Astrocyte (in vitro differentiated cells and primary cell): ENCODE measurements at regions not wholly inside any gene's neighbourhood (a gene's known extent, or its start where the extent isn't known, plus 50 kb on each side); places are given as distances from the start of the nearest gene placed in this dataset.

Experiments
- DNase-seq: peaks from one replicate; pipeline ENCODE4 v3.0.0-alpha.2; 2010; ENCODE audit warnings: low read depth
- FAIRE-seq: peaks from 2 replicates; lab custom pipeline; 2011; peaks lifted over from hg19 to GRCh38; lab: Jason Lieb, UNC
- H2AFZ ChIP-seq: 2 replicates; pipeline ENCODE4 v1.6.0; 2012; ENCODE audit warnings: low read depth, low read length, inconsistent platforms
- H3K27ac ChIP-seq: 2 replicates; pipeline ENCODE4 v1.5.1; 2011; ENCODE audit warnings: low read depth, low read length, inconsistent platforms
- H3K27me3 ChIP-seq: 2 replicates; pipeline ENCODE4 v1.6.0; 2011; ENCODE audit warnings: low read length, inconsistent platforms; ENCODE audit not compliant: insufficient read depth
- H3K36me3 ChIP-seq: 2 replicates; pipeline ENCODE4 v1.5.1; 2011; ENCODE audit warnings: low read length, inconsistent platforms; ENCODE audit not compliant: insufficient read depth
- H3K4me1 ChIP-seq: 2 replicates; pipeline ENCODE4 v1.5.1; 2011; ENCODE audit warnings: low read length, inconsistent platforms; ENCODE audit not compliant: insufficient read depth
- H3K4me2 ChIP-seq: 2 replicates; pipeline ENCODE4 v1.6.0; 2012; ENCODE audit warnings: low read length, inconsistent platforms
- H3K4me3 ChIP-seq: 2 replicates; pipeline ENCODE4 v1.5.1; 2011; ENCODE audit warnings: low read depth, mild to moderate bottlenecking, low read length, inconsistent platforms; ENCODE audit not compliant: insufficient read depth
- H3K79me2 ChIP-seq: 2 replicates; pipeline ENCODE4 v1.6.0; 2012; ENCODE audit warnings: mild to moderate bottlenecking, low read length, inconsistent platforms; ENCODE audit not compliant: insufficient read depth
- H3K9ac ChIP-seq: 2 replicates; pipeline ENCODE4 v1.6.0; 2012; ENCODE audit warnings: mild to moderate bottlenecking, low read length, inconsistent platforms
- H3K9me3 ChIP-seq: 2 replicates; pipeline ENCODE4 v1.5.1; 2012; ENCODE audit warnings: low read depth, mild to moderate bottlenecking, low read length, inconsistent platforms; ENCODE audit not compliant: insufficient read depth
- H4K20me1 ChIP-seq: 2 replicates; pipeline ENCODE4 v1.6.0; 2012; ENCODE audit warnings: low read length, inconsistent platforms; ENCODE audit not compliant: insufficient read depth
- H3K27ac Mint-ChIP-seq: one replicate; pipeline ENCODE4 v1.8.0; 2021; ENCODE audit warnings: mild to moderate bottlenecking, mixed read lengths; ENCODE audit not compliant: unreplicated experiment
- H3K27me3 Mint-ChIP-seq: one replicate; pipeline ENCODE4 v1.8.0; 2021; ENCODE audit warnings: low read depth, mixed read lengths; ENCODE audit not compliant: unreplicated experiment
- H3K36me3 Mint-ChIP-seq: one replicate; pipeline ENCODE4 v1.8.0; 2021; ENCODE audit warnings: low read depth, mixed read lengths; ENCODE audit not compliant: unreplicated experiment
- H3K4me1 Mint-ChIP-seq: one replicate; pipeline ENCODE4 v1.8.0; 2021; ENCODE audit warnings: low read depth, mixed read lengths; ENCODE audit not compliant: unreplicated experiment
- H3K4me3 Mint-ChIP-seq: one replicate; pipeline ENCODE4 v1.8.0; 2021; ENCODE audit warnings: mild to moderate bottlenecking, moderate library complexity, mixed read lengths; ENCODE audit not compliant: unreplicated experiment
- H3K9me3 Mint-ChIP-seq: one replicate; pipeline ENCODE4 v1.8.0; 2021; ENCODE audit warnings: mild to moderate bottlenecking, mixed read lengths; ENCODE audit not compliant: unreplicated experiment
- EZH2 ChIP-seq: IDR thresholded peaks from 2 replicates; pipeline ENCODE4 v1.6.1; 2012; ENCODE audit warnings: mild to moderate bottlenecking, low read length, inconsistent platforms; ENCODE audit not compliant: insufficient read depth
- TF ChIP-seq, protein P1 (sequence below): IDR thresholded peaks from 2 replicates; pipeline ENCODE4 v1.5.1; 2011; ENCODE audit warnings: low read depth, mild to moderate bottlenecking, inconsistent platforms, low read length, moderate library complexity; ENCODE audit not compliant: insufficient read depth

DNA sequence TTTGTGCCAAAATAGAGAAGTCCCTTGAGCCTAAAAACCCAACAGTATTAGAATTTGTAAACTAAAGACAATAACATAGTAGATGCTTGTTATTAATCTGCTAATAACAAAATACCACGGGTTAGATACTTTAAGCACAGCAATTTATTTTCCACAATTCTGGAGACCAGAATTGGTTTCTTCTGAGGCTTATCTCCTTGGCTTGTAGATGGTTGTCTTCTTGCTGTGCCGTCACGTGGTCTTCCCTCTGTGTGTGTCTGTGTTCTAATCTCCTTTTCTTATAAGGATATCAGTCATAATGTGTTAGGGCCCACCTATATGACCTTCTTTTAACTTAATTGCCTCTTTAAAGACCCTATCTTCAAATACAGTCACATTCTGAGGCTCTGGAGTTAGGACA is 260.1 kb downstream of the CYRIA start:
- Histone ChIP-seq H3K36me3 (no peaks in the 10 kb centered on the region), H4K20me1 (no peaks in the 10 kb centered on the region), H3K9ac (no peak overlapping the region), H3K27me3 (no peaks in the 10 kb centered on the region), H3K79me2 (no peaks in the 10 kb centered on the region), H3K4me1 (no peaks in the 10 kb centered on the region), H3K27ac (no peak overlapping the region), H3K4me3 (no peak overlapping the region), H3K9me3 (peaks cover 3% of the 10 kb centered on the region), H2AFZ (no peak overlapping the region), H3K4me2 (no peak overlapping the region)
- Mint-ChIP-seq H3K9me3 (peaks cover 3% of the 10 kb centered on the region), H3K36me3 (no peaks in the 10 kb centered on the region), H3K27ac (no peak overlapping the region), H3K4me3 (no peak overlapping the region), H3K4me1 (peaks cover 6% of the 10 kb centered on the region), H3K27me3 (peaks cover 17% of the 10 kb centered on the region)
- no peak for DNase-seq
- FAIRE-seq, result no peak
- TF ChIP-seq, protein P1, sequence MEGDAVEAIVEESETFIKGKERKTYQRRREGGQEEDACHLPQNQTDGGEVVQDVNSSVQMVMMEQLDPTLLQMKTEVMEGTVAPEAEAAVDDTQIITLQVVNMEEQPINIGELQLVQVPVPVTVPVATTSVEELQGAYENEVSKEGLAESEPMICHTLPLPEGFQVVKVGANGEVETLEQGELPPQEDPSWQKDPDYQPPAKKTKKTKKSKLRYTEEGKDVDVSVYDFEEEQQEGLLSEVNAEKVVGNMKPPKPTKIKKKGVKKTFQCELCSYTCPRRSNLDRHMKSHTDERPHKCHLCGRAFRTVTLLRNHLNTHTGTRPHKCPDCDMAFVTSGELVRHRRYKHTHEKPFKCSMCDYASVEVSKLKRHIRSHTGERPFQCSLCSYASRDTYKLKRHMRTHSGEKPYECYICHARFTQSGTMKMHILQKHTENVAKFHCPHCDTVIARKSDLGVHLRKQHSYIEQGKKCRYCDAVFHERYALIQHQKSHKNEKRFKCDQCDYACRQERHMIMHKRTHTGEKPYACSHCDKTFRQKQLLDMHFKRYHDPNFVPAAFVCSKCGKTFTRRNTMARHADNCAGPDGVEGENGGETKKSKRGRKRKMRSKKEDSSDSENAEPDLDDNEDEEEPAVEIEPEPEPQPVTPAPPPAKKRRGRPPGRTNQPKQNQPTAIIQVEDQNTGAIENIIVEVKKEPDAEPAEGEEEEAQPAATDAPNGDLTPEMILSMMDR, result no peak
- no peak for TF ChIP-seq EZH2

DNA sequence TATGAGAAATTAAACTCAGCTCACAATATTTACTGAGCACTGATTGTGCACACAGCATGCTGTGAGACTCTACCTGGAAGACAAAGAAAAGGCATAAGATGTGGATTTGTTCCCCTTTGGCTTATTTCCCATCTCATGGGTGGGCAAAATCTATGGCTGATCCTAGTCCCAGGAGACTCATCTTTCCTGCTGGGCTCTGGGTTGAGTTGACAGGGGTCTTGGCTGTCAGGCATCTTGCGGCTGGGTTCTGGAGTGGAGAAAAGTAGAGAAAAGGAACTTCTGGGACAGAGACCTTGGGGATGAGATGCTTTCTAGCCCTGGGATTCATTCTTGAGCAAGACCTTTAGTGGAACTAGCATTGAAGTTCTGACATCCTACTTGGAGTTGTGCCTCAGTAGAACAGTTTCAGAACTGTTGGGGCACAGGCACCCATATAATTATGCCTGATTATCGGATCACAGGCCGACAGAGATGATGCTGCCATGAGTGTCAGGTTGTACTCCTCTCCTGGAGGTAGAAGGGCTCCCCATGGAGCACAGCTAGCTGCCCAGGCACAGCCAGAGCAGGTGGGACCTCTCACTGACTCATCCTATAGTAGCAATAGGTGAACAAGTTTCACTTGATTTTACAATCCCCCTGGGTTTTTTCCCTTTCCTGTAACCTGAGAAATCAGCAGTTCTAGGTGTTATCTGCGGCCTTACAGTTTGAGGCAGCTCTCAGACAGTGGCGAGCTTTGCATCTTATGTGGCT is 260.9 kb downstream of the CYRIA start:
- Histone ChIP-seq H3K27ac (no peak overlapping the region), H3K4me2 (no peak overlapping the region), H4K20me1 (no peaks in the 10 kb centered on the region), H3K79me2 (no peaks in the 10 kb centered on the region), H3K36me3 (no peaks in the 10 kb centered on the region), H3K9me3 (peaks cover under 1% of the 10 kb centered on the region), H3K4me3 (no peak overlapping the region), H3K4me1 (no peaks in the 10 kb centered on the region), H3K27me3 (no peaks in the 10 kb centered on the region), H3K9ac (no peak overlapping the region), H2AFZ (no peak overlapping the region)
- H3K27ac Mint-ChIP-seq, result no peak overlapping the region
- TF ChIP-seq, protein P1, result no peak
- TF ChIP-seq EZH2, result no peak
- DNase-seq (no peak), FAIRE-seq (no peak)
- peaks cover 8% of the 10 kb centered on the region for H3K4me1 Mint-ChIP-seq
- H3K36me3 Mint-ChIP-seq, result no peaks in the 10 kb centered on the region
- peaks cover 17% of the 10 kb centered on the region for H3K27me3 Mint-ChIP-seq
- H3K4me3 Mint-ChIP-seq, result no peak overlapping the region
- H3K9me3 Mint-ChIP-seq, result peaks cover under 1% of the 10 kb centered on the region

DNA sequence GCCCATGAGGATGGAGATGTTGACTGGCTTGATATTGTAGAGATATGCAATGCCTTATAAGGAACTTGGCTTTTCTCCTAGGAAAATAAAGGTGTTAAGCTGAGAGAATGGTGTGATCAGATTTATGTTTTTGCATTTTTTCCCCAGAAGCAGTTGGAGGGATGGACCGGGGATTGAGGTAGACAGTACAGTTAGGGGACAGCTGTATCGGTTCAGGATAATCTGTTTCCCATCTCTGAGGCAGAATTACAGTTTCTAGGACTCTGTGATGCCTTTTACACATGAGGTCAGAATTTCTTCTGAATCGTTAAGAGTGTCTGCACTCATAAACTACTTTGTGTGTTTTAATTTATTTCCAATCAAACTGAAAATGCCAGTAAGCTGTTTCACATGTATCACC is 261.5 kb downstream of the CYRIA start:
- no peaks in the 10 kb centered on the region for H3K4me1 ChIP-seq
- TF ChIP-seq EZH2, result no peak
- TF ChIP-seq, protein P1, result no peak
- H3K9me3 ChIP-seq, result no peaks in the 10 kb centered on the region
- no peak overlapping the region for H3K27ac ChIP-seq
- no peak overlapping the region for H3K27ac Mint-ChIP-seq
- H3K79me2 ChIP-seq, result no peaks in the 10 kb centered on the region
- H3K27me3 ChIP-seq, result no peaks in the 10 kb centered on the region
- H3K27me3 Mint-ChIP-seq, result peaks cover 17% of the 10 kb centered on the region
- H4K20me1 ChIP-seq, result no peaks in the 10 kb centered on the region
- H3K4me2 ChIP-seq, result no peak overlapping the region
- DNase-seq (no peak), FAIRE-seq (no peak)
- H2AFZ ChIP-seq, result no peak overlapping the region
- peaks cover 8% of the 10 kb centered on the region for H3K4me1 Mint-ChIP-seq
- no peak overlapping the region for H3K4me3 Mint-ChIP-seq
- no peak overlapping the region for H3K4me3 ChIP-seq
- H3K36me3 ChIP-seq, result no peaks in the 10 kb centered on the region
- no peaks in the 10 kb centered on the region for H3K36me3 Mint-ChIP-seq
- H3K9ac ChIP-seq, result no peak overlapping the region
- H3K9me3 Mint-ChIP-seq, result no peaks in the 10 kb centered on the region
